HG03521 (cell line): ENCODE measurements at regions not wholly inside any gene's neighbourhood (a gene's known extent, or its start where the extent isn't known, plus 50 kb on each side); places are given as distances from the start of the nearest gene placed in this dataset.

ENCODE experiments used
- ATAC-seq: cut with Tn5 transposase; IDR thresholded peaks from one replicate; pipeline ENCODE4 v1.9.1; 2021; ENCODE audit warnings: mild to moderate bottlenecking, moderate library complexity; ENCODE audit not compliant: unreplicated experiment

GRCh38 chr5:17161662-17162061, 55.8 kb upstream of the BASP1 start:
- ATAC-seq, result no peak

GRCh38 chr5:17163221-17163620, 54.2 kb upstream of the BASP1 start:
- no peak for ATAC-seq

- no peak for ATAC-seq
Observed at GRCh38 chr5:17167171-17167891, 50.1 kb upstream of the BASP1 start.
